OCI-LY3 (cell line): ENCODE measurements at regions not wholly inside any gene's neighbourhood (a gene's known extent, or its start where the extent isn't known, plus 50 kb on each side); places are given as distances from the start of the nearest gene placed in this dataset.

ENCODE experiments used
- H2AFZ ChIP-seq: fragments of 200-600, 300-600 bp; shearing (Covaris generic); 2 replicates; pipeline ENCODE4 v1.6.0; 2014; ENCODE audit warnings: antibody characterized with exemption, low read depth, low read length
- H3K27ac ChIP-seq: fragments of 200-600, 300-600 bp; sonication (generic); 2 replicates; pipeline ENCODE4 v1.5.1; 2014; ENCODE audit warnings: mild to moderate bottlenecking, low read length, moderate library complexity, mixed read lengths
- H3K27me3 ChIP-seq: fragments of 200-600, 300-600 bp; sonication (generic); 2 replicates; pipeline ENCODE4 v1.6.1; 2014; ENCODE audit warnings: low read depth, low read length, mixed read lengths
- H3K36me3 ChIP-seq: fragments of 200-600, 300-600 bp; sonication (generic); replicated peaks from 2 replicates; pipeline ENCODE3; 2014; ENCODE audit warnings: low read depth, low read length, mixed read lengths
- H3K4me1 ChIP-seq: fragments of 300-600, 200-600 bp; sonication (generic); 2 replicates; pipeline ENCODE4 v1.6.1; 2014; ENCODE audit warnings: low read length, mixed read lengths
- H3K4me2 ChIP-seq: fragments of 200-600, 300-600 bp; sonication (generic); 2 replicates; pipeline ENCODE4 v1.6.1; 2014; ENCODE audit warnings: low read length, mixed read lengths
- H3K4me3 ChIP-seq: fragments of 300-600, 200-600 bp; sonication (generic); 2 replicates; pipeline ENCODE4 v1.5.1; 2014; ENCODE audit warnings: antibody characterized with exemption, mild to moderate bottlenecking, low read length, moderate library complexity
- H3K79me2 ChIP-seq: fragments of 300-600, 200-600 bp; shearing (Covaris generic); 2 replicates; pipeline ENCODE4 v1.6.1; 2014; ENCODE audit warnings: mild to moderate bottlenecking, low read length, mixed read lengths
- H3K9ac ChIP-seq: fragments of 300-600, 200-600 bp; shearing (Covaris generic); 2 replicates; pipeline ENCODE4 v1.6.0; 2014; ENCODE audit warnings: mild to moderate bottlenecking, low read length, moderate library complexity
- H3K9me3 ChIP-seq: fragments of 200-600, 300-600 bp; shearing (Covaris generic); 2 replicates; pipeline ENCODE4 v1.6.1; 2014; ENCODE audit warnings: low read length, mixed read lengths; ENCODE audit not compliant: insufficient read depth
- H4K20me1 ChIP-seq: fragments of 200-600, 300-600 bp; sonication (generic); 2 replicates; pipeline ENCODE4 v1.6.1; 2016; ENCODE audit warnings: low read length, mixed read lengths; ENCODE audit not compliant: insufficient read depth
- CTCF ChIP-seq: fragments of 200-600, 300-600 bp; sonication (generic); IDR thresholded peaks from 2 replicates; pipeline ENCODE4 v1.5.1; 2014; ENCODE audit warnings: antibody characterized with exemption, low read length, low read depth
- EZH2phosphoT487 ChIP-seq: fragments of 200-600 bp; shearing (Covaris generic); IDR thresholded peaks from 2 replicates; pipeline ENCODE4 v1.6.1; 2018; ENCODE audit warnings: antibody characterized with exemption, mixed run types, low read depth

- TF ChIP-seq CTCF (no peak), EZH2phosphoT487 (no peak)
- Histone ChIP-seq H3K4me1 (peaks cover 13% of the 10 kb centered on the region), H3K79me2 (no peaks in the 10 kb centered on the region), H3K36me3 (no peaks in the 10 kb centered on the region), H4K20me1 (no peaks in the 10 kb centered on the region), H2AFZ (no peak overlapping the region), H3K4me3 (no peak overlapping the region), H3K4me2 (no peak overlapping the region), H3K27me3 (no peaks in the 10 kb centered on the region), H3K27ac (no peak overlapping the region), H3K9ac (no peak overlapping the region), H3K9me3 (no peaks in the 10 kb centered on the region)
These were observed 592.2 kb downstream of the ADGRL2 start for GRCh38 chr1:82392946-82393345.

- no peak overlapping the region for H3K4me3 ChIP-seq
- no peak overlapping the region for H3K27ac ChIP-seq
- no peak for TF ChIP-seq CTCF
- TF ChIP-seq EZH2phosphoT487 = no peak
- no peaks in the 10 kb centered on the region for H3K27me3 ChIP-seq
- H3K9ac ChIP-seq = no peak overlapping the region
- no peaks in the 10 kb centered on the region for H3K9me3 ChIP-seq
- H3K4me2 ChIP-seq = no peak overlapping the region
- H3K79me2 ChIP-seq = no peaks in the 10 kb centered on the region
- no peaks in the 10 kb centered on the region for H4K20me1 ChIP-seq
- H2AFZ ChIP-seq = no peak overlapping the region
- peaks cover 13% of the 10 kb centered on the region for H3K4me1 ChIP-seq
- H3K36me3 ChIP-seq = no peaks in the 10 kb centered on the region
These were observed 591.8 kb downstream of the ADGRL2 start for GRCh38 chr1:82392513-82392912.

- H4K20me1 ChIP-seq = no peaks in the 10 kb centered on the region
- no peak overlapping the region for H3K9ac ChIP-seq
- H3K79me2 ChIP-seq = no peaks in the 10 kb centered on the region
- H3K27ac ChIP-seq = no peak overlapping the region
- no peak overlapping the region for H3K4me3 ChIP-seq
- no peaks in the 10 kb centered on the region for H3K9me3 ChIP-seq
- no peaks in the 10 kb centered on the region for H3K27me3 ChIP-seq
- H3K4me1 ChIP-seq = peaks cover 13% of the 10 kb centered on the region
- no peaks in the 10 kb centered on the region for H3K36me3 ChIP-seq
- no peak for TF ChIP-seq CTCF
- TF ChIP-seq EZH2phosphoT487 = no peak
- H2AFZ ChIP-seq = no peak overlapping the region
- no peak overlapping the region for H3K4me2 ChIP-seq
These were observed 591.0 kb downstream of the ADGRL2 start for GRCh38 chr1:82391712-82392111.

GRCh38 chr1:82390627-82391026 is 589.9 kb downstream of the ADGRL2 start:
- no peaks in the 10 kb centered on the region for H4K20me1 ChIP-seq
- no peaks in the 10 kb centered on the region for H3K9me3 ChIP-seq
- no peak overlapping the region for H3K27ac ChIP-seq
- H3K79me2 ChIP-seq = no peaks in the 10 kb centered on the region
- H3K9ac ChIP-seq = no peak overlapping the region
- H3K4me1 ChIP-seq = peaks cover 8% of the 10 kb centered on the region
- no peak overlapping the region for H2AFZ ChIP-seq
- no peak for TF ChIP-seq EZH2phosphoT487
- TF ChIP-seq CTCF = no peak
- H3K27me3 ChIP-seq = no peaks in the 10 kb centered on the region
- no peak overlapping the region for H3K4me2 ChIP-seq
- H3K4me3 ChIP-seq = no peak overlapping the region
- H3K36me3 ChIP-seq = no peaks in the 10 kb centered on the region
